Breast epithelium (tissue), 3 donors: ENCODE measurements at regions not wholly inside any gene's neighbourhood (a gene's known extent, or its start where the extent isn't known, plus 50 kb on each side); places are given as distances from the start of the nearest gene placed in this dataset.

Experiments
- CTCF ChIP-seq, 3 donors: fragments of 450-650 bp; IDR thresholded peaks; one replicate each; pipeline ENCODE4 v1.5.1; 2016 to 2017; ENCODE audit warnings: antibody characterized with exemption in 3 of 3, mild to moderate bottlenecking in 3 of 3, moderate library complexity in 3 of 3
- POLR2A ChIP-seq: fragments of 450-650 bp; IDR thresholded peaks from one replicate; pipeline ENCODE4 v1.6.1; 2016; ENCODE audit warnings: antibody characterized with exemption, mild to moderate bottlenecking, moderate library complexity
- POLR2AphosphoS5 ChIP-seq, 3 donors: sonication (generic); formaldehyde crosslinking; IDR thresholded peaks; one replicate each; pipeline ENCODE4 v1.6.1; 2017; ENCODE audit warnings: antibody characterized with exemption in 3 of 3

- TF ChIP-seq POLR2A (no peak), CTCF (IDR thresholded peaks at IDR 0.05) (no peak), POLR2AphosphoS5 (IDR thresholded peaks at IDR 0.05) (no peak)
These were observed 294.5 kb upstream of the LRRN1 start for GRCh38 chr3:3504686-3505085.
